ENCODE measurements at regions not wholly inside any gene's neighbourhood (a gene's known extent, or its start where the extent isn't known, plus 50 kb on each side); places are given as distances from the start of the nearest gene placed in this dataset.

DNA sequence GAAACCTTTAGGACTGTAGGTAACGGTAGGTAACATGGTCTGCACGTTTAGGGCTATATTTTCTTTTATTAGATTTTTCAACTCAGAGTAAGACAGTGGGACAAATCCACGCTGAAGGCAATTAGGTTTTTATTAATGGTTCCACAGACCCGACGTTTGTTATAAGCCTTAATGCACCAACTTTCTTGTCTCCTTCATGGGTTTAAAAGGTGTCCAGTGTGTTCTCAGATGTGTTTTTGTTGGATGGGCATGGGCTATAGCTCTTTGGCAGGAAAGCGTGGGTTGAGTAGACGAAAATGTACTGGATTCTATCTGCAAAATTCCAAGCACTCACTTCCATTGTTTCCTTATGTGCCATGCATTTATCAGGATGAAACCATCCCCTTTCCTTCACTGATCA lies 88.0 kb upstream of the SIM2 start:
- WGBS (ENCODE audit: extremely low coverage, insufficient read length, low lambda C conversion rate) = no CpG with 5 or more reads among the region's 7 CpGs

More for the DNA sequence above, 88.0 kb upstream of the SIM2 start:
- Mint-ChIP-seq H3K27ac (no peak overlapping the region), H3K9me3 (peaks cover 13 to 30% of the 10 kb centered on the region in 2 experiments), H3K4me3 (no peak overlapping the region), H3K36me3 (ENCODE audit: insufficient read depth in 1 of 3, low read depth in 3 of 3) (peaks cover 4 to 24% (median 5%) of the 10 kb centered on the region in 3 experiments), H3K27me3 (ENCODE audit: low read depth) (peaks cover 14% of the 10 kb centered on the region), H3K4me1 (peaks cover 15 to 29% of the 10 kb centered on the region in 2 experiments)
- no peak overlapping the region for H3K4ac ChIP-seq (ENCODE audit: low read depth, low read length)
- H3K14ac ChIP-seq (ENCODE audit: insufficient read depth, low read length) = no peak overlapping the region
- no peaks in the 10 kb centered on the region for H3K27me3 ChIP-seq (ENCODE audit: insufficient read depth, low read length)
- no peak overlapping the region for H3K56ac ChIP-seq (ENCODE audit: insufficient read length, low read depth, low read length)
- no peak overlapping the region for H3T11ph ChIP-seq (ENCODE audit: low read length)
- no peaks in the 10 kb centered on the region for H3K79me1 ChIP-seq (ENCODE audit: insufficient read depth, low read depth, low read length, poor library complexity, severe bottlenecking)
- no peak overlapping the region for H3K4me2 ChIP-seq (ENCODE audit: insufficient read depth, insufficient read length, low read length)
- no peak overlapping the region for H2BK12ac ChIP-seq (ENCODE audit: insufficient read length, low read depth, low read length)
- H4K20me1 ChIP-seq (ENCODE audit: control insufficient read depth, insufficient read depth, insufficient read length) = no peaks in the 10 kb centered on the region
- no peak overlapping the region for H3K23ac ChIP-seq (ENCODE audit: insufficient read length, low read depth, low read length)
- no peak for DNase-seq
- H4K91ac ChIP-seq (ENCODE audit: insufficient read length, low read depth, low read length) = no peak overlapping the region
- H3K18ac ChIP-seq (ENCODE audit: insufficient read length, low read depth, low read length) = no peak overlapping the region
- no peaks in the 10 kb centered on the region for H3K79me2 ChIP-seq (ENCODE audit: insufficient read depth, low read length)
- no peak overlapping the region for H3K9ac ChIP-seq (ENCODE audit: extremely low read depth, insufficient read length, low read length)
- no peak overlapping the region for H2AFZ ChIP-seq (ENCODE audit: low read length)
- no peak overlapping the region for H4K8ac ChIP-seq (replicated peaks; ENCODE audit: insufficient read length, low read depth, low read length)
- H2AK5ac ChIP-seq (ENCODE audit: insufficient read length, low read length) = no peak overlapping the region
- H3K27ac ChIP-seq (ENCODE audit: insufficient read length, low read depth, low read length) = no peak overlapping the region
- H2BK5ac ChIP-seq (ENCODE audit: insufficient read length, low read length) = no peak overlapping the region
- H2BK120ac ChIP-seq (ENCODE audit: low read depth, low read length, poor library complexity, severe bottlenecking) = no peak overlapping the region
- 0 out of 2 replicates have a peak, but pooled peaks cover 2% of the 10 kb centered on the region for H3K4me1 ChIP-seq (ENCODE audit: insufficient read depth, low read length)
- no peak for TF ChIP-seq CTCF (conservative IDR thresholded peaks at IDR 0.05)
- no peaks in the 10 kb centered on the region for H3K23me2 ChIP-seq (ENCODE audit: insufficient read length, low read depth, low read length, poor library complexity, severe bottlenecking)
- no peaks in the 10 kb centered on the region for H3K9me3 ChIP-seq (ENCODE audit: control insufficient read depth, low read depth, low read length)
- H4K5ac ChIP-seq (ENCODE audit: insufficient read length, low read depth, low read length) = no peak overlapping the region
- no peak overlapping the region for H2BK15ac ChIP-seq (ENCODE audit: low read depth, low read length)
- no peak overlapping the region for H2BK20ac ChIP-seq (ENCODE audit: low read depth, low read length, poor library complexity, severe bottlenecking)
